ENCODE measurements at regions not wholly inside any gene's neighbourhood (a gene's known extent, or its start where the extent isn't known, plus 50 kb on each side); places are given as distances from the start of the nearest gene placed in this dataset.
"Not testable (repeated sequence)": the region's sequence is repeated elsewhere in the genome, so short reads cannot be mapped to it uniquely, and the experiment has no call there.

GRCh38 chr11:49327766-49328165 lies 119.4 kb upstream of the FOLH1 start:
- not testable (repeated sequence) for TF ChIP-seq ZNF274 (IDR thresholded peaks at IDR 0.05; ENCODE audit: low read depth, low read length); SUZ12 (IDR thresholded peaks at IDR 0.05; ENCODE audit: extremely low read depth, insufficient read depth, insufficient read length); YY1 (IDR thresholded peaks at IDR 0.05; ENCODE audit: insufficient read depth, insufficient read length)
